AG09309 (cell line): ENCODE measurements at regions not wholly inside any gene's neighbourhood (a gene's known extent, or its start where the extent isn't known, plus 50 kb on each side); places are given as distances from the start of the nearest gene placed in this dataset.

ENCODE experiments used
- DNase-seq: peaks from one replicate; pipeline ENCODE4 v3.0.0-alpha.2; 2010; ENCODE audit warnings: low read depth
- H3K4me3 ChIP-seq: 2 replicates; pipeline ENCODE4 v1.5.1; 2011; ENCODE audit warnings: mild to moderate bottlenecking, low read depth, low read length, moderate library complexity; ENCODE audit not compliant: control insufficient read depth
- CTCF ChIP-seq: IDR thresholded peaks from 2 replicates; pipeline ENCODE4 v1.5.1; 2011; ENCODE audit warnings: mild to moderate bottlenecking, low read depth, low read length, inconsistent platforms; ENCODE audit not compliant: insufficient read depth, control insufficient read depth; ENCODE audit errors: missing control alignments

- H3K4me3 ChIP-seq: no peak overlapping the region
- DNase-seq: peak; percentile 16
- TF ChIP-seq CTCF: no peak
Observed at GRCh38 chr10:29794776-29795611, 160.2 kb upstream of the SVIL start.

- H3K4me3 ChIP-seq: no peak overlapping the region
- no peak for TF ChIP-seq CTCF
- DNase-seq: no peak
Observed at GRCh38 chr10:29791773-29792172, 157.0 kb upstream of the SVIL start.

DNA sequence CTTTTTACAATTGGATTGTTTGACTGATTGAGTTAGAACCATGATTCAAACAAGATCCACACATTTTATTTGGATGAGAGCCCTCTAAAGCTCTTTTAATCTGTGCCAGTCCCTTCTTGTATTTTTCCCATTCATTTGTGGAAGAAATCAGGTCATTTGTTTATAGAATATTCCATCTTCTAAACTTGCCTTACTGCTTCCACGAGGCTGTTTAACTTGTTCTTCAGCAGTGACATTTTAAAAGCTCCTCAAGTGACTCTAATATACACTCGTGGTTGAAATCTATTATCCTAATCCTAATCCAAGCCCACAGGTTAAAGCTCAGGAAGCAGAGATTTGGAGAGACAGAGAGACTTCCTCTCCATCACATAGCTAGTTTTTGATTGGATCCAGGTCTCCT lies 155.4 kb upstream of the SVIL start:
- H3K4me3 ChIP-seq: no peak overlapping the region
- DNase-seq: no peak
- TF ChIP-seq CTCF: no peak

GRCh38 chr10:29788113-29788512 lies 153.3 kb upstream of the SVIL start:
- DNase-seq: no peak
- TF ChIP-seq CTCF: no peak
- no peak overlapping the region for H3K4me3 ChIP-seq

DNA sequence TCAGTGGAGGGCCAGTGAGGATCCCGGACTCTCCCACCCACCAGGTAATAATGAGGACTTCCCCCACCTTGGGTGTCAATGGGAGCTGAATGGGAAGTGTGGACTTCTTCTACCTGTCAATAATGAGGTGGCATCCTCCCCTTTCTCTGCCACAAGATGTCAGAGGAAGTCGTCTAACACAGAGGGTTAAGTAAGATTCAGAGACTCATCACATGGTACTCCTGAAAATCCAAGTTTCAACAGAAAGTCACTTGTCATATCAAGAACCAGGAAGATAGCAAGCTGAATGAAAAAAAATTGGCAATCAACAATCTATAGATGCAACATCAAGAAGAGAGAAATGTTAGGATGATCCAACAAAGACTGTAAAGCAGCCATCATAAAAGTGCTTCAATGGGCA lies 150.9 kb upstream of the SVIL start:
- no peak for TF ChIP-seq CTCF
- no peak for DNase-seq
- H3K4me3 ChIP-seq: no peak overlapping the region

GRCh38 chr10:29784175-29784773 lies 149.5 kb upstream of the SVIL start:
- TF ChIP-seq CTCF: no peak
- no peak overlapping the region for H3K4me3 ChIP-seq
- DNase-seq: peak; percentile 97
